Fibroblast of lung (primary cell): ENCODE measurements at regions not wholly inside any gene's neighbourhood (a gene's known extent, or its start where the extent isn't known, plus 50 kb on each side); places are given as distances from the start of the nearest gene placed in this dataset.

ENCODE experiments used
- DNase-seq, 2 donors: peaks; one replicate each; pipeline versions ENCODE4 v3.0.0 to v3.0.0-alpha.2; 2010; ENCODE audit warnings: low read depth in 2 of 2
- H2AFZ ChIP-seq: 2 replicates; pipeline ENCODE4 v1.5.1; 2012; ENCODE audit warnings: low read length, control low read depth, inconsistent platforms
- H3K27ac ChIP-seq: 2 replicates; pipeline ENCODE4 v1.5.1; 2011; ENCODE audit warnings: low read length, control low read depth; ENCODE audit not compliant: insufficient read depth
- H3K27me3 ChIP-seq: 2 replicates; pipeline ENCODE4 v1.5.1; 2011; ENCODE audit warnings: mild to moderate bottlenecking, low read length; ENCODE audit not compliant: control insufficient read depth, insufficient read depth
- H3K36me3 ChIP-seq: 2 replicates; pipeline ENCODE4 v1.5.1; 2011; ENCODE audit warnings: low read length; ENCODE audit not compliant: control insufficient read depth, insufficient read depth
- H3K4me1 ChIP-seq: 2 replicates; pipeline ENCODE4 v1.5.1; 2011; ENCODE audit warnings: low read length; ENCODE audit not compliant: control insufficient read depth, insufficient read depth; ENCODE audit errors: extremely low read depth
- H3K4me2 ChIP-seq: 2 replicates; pipeline ENCODE4 v1.5.1; 2011; ENCODE audit warnings: low read length, control low read depth; ENCODE audit not compliant: insufficient read depth; ENCODE audit errors: extremely low read depth
- H3K4me3 ChIP-seq, 4 experiments: fragments of 200-600 bp in 1 of 4; sonication (generic) in 1 of 4; replicated peaks in 1 of 4; 2 replicates each; pipeline ENCODE4 v1.5.1; 2011 to 2016; ENCODE audit warnings: low read length in 4 of 4, low read depth in 3 of 4, mild to moderate bottlenecking in 3 of 4, control low read depth in 2 of 4, inconsistent platforms in 1 of 4, mixed read lengths in 1 of 4; ENCODE audit not compliant: insufficient read depth in 1 of 4; ENCODE audit errors: control extremely low read depth in 1 of 4
- H3K79me2 ChIP-seq: 2 replicates; pipeline ENCODE4 v1.5.1; 2012; ENCODE audit warnings: mild to moderate bottlenecking, low read length, inconsistent platforms; ENCODE audit not compliant: control insufficient read depth, insufficient read depth
- H3K9ac ChIP-seq: 2 replicates; pipeline ENCODE4 v1.5.1; 2011; ENCODE audit warnings: mild to moderate bottlenecking, low read length, control low read depth; ENCODE audit not compliant: insufficient read depth
- H3K9me3 ChIP-seq: 2 replicates; pipeline ENCODE4 v1.5.1; 2012; ENCODE audit warnings: low read depth, low read length; ENCODE audit not compliant: control insufficient read depth, insufficient read depth
- H4K20me1 ChIP-seq: 2 replicates; pipeline ENCODE4 v1.5.1; 2011; ENCODE audit warnings: low read length; ENCODE audit not compliant: control insufficient read depth, insufficient read depth; ENCODE audit errors: extremely low read depth
- EZH2 ChIP-seq: IDR thresholded peaks from 2 replicates; pipeline ENCODE4 v1.5.1; 2012; ENCODE audit warnings: low read length, control low read depth, mild to moderate bottlenecking; ENCODE audit errors: missing control alignments
- TF ChIP-seq, protein P1 (sequence below), 2 donors: IDR thresholded peaks in 1 of 2; conservative IDR thresholded peaks in 1 of 2; 1 replicate in 1 of 2; 2 replicates in 1 of 2; pipeline ENCODE4 v1.5.1; 2011 to 2012; ENCODE audit warnings: low read length in 2 of 2, control low read depth in 1 of 2, inconsistent platforms in 1 of 2, low read depth in 1 of 2, mild to moderate bottlenecking in 1 of 2

DNA sequence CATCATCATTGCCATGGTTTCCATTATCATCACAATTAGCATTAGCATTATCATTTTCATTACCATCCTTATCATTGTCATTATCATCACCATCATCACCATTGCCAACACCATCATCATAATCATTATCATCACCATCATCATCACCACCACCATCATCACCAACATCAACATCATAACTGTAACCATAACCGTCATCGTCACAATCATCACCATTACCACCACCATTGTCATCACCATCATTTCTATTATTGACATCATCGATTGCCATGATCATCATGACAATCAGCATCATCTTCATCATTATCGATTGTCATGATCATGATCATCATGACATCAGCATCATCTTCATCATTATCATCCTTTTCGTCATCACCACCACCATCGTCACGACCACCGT lies 88.9 kb upstream of the MSX1 start:
- Histone ChIP-seq H3K4me2 (no peak overlapping the region), H3K79me2 (no peaks in the 10 kb centered on the region), H3K36me3 (no peaks in the 10 kb centered on the region), H3K4me3 (no peak overlapping the region), H3K4me1 (no peaks in the 10 kb centered on the region), H2AFZ (no peak overlapping the region), H4K20me1 (no peaks in the 10 kb centered on the region), H3K9me3 (no peaks in the 10 kb centered on the region), H3K9ac (no peak overlapping the region), H3K27me3 (no peaks in the 10 kb centered on the region), H3K27ac (no peak overlapping the region)
- no peak for DNase-seq
- TF ChIP-seq, protein P1, sequence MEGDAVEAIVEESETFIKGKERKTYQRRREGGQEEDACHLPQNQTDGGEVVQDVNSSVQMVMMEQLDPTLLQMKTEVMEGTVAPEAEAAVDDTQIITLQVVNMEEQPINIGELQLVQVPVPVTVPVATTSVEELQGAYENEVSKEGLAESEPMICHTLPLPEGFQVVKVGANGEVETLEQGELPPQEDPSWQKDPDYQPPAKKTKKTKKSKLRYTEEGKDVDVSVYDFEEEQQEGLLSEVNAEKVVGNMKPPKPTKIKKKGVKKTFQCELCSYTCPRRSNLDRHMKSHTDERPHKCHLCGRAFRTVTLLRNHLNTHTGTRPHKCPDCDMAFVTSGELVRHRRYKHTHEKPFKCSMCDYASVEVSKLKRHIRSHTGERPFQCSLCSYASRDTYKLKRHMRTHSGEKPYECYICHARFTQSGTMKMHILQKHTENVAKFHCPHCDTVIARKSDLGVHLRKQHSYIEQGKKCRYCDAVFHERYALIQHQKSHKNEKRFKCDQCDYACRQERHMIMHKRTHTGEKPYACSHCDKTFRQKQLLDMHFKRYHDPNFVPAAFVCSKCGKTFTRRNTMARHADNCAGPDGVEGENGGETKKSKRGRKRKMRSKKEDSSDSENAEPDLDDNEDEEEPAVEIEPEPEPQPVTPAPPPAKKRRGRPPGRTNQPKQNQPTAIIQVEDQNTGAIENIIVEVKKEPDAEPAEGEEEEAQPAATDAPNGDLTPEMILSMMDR (conservative IDR thresholded peaks at IDR 0.05 in 1 of 2, IDR thresholded peaks at IDR 0.05 in 1 of 2; ENCODE audit: low read depth in 1 of 2, low read length in 2 of 2): no peak
- TF ChIP-seq EZH2: no peak

DNA sequence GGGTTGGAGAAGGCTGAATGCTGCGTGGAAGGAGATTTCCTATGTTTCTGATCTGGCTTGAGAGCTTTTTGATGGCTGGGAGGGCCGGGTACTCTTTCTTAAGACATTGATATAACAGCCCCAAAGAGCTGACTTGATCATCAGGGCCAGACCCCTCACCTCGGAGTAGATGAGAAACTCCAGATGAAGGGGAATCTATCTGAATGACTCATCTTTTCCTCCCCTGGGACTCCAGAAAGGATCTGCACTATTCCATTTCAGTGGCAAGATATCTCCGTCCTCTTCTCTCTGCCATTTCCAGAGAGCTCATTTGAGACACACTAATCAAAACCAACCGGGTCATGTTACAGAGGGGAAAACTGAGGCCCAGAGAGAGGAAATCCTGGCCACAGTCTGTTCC lies 92.9 kb upstream of the MSX1 start:
- no peak for DNase-seq
- H3K36me3 ChIP-seq: no peaks in the 10 kb centered on the region
- H3K9me3 ChIP-seq: no peaks in the 10 kb centered on the region
- H3K27ac ChIP-seq: no peak overlapping the region
- H3K4me2 ChIP-seq: no peak overlapping the region
- H3K27me3 ChIP-seq: no peaks in the 10 kb centered on the region
- H3K4me3 ChIP-seq: no peak overlapping the region
- no peak overlapping the region for H2AFZ ChIP-seq
- H3K9ac ChIP-seq: no peak overlapping the region
- H4K20me1 ChIP-seq: no peaks in the 10 kb centered on the region
- no peaks in the 10 kb centered on the region for H3K4me1 ChIP-seq
- no peak for TF ChIP-seq EZH2
- TF ChIP-seq, protein P1 (conservative IDR thresholded peaks at IDR 0.05 in 1 of 2, IDR thresholded peaks at IDR 0.05 in 1 of 2; ENCODE audit: low read depth in 1 of 2, low read length in 2 of 2): no peak
- no peaks in the 10 kb centered on the region for H3K79me2 ChIP-seq

DNA sequence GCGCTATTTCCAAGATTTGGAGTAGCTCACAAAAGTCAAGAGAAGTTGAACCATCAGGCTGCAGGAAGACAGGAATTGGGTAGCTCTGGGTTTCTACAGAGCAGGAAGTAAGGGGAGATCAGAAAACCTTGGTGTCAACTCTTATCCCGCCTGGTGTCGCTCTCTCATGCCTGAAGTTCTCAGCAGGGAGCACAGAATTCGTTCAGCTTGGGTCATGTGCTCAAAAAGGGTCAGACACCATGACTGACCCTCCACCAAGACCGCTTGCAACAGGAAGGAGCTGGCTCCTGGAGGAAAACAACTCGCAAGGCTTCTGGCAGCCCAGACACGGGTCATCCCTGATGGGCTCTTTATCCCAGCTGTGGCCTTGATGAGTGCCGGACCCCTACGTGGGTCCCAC lies 93.7 kb upstream of the MSX1 start:
- Histone ChIP-seq H2AFZ (no peak overlapping the region), H3K27me3 (no peaks in the 10 kb centered on the region), H3K4me2 (no peak overlapping the region)

More for the DNA sequence above, 93.7 kb upstream of the MSX1 start:
- H3K36me3 ChIP-seq: no peaks in the 10 kb centered on the region
- no peaks in the 10 kb centered on the region for H3K4me1 ChIP-seq
- no peak overlapping the region for H3K9ac ChIP-seq
- no peaks in the 10 kb centered on the region for H3K9me3 ChIP-seq
- H3K79me2 ChIP-seq: no peaks in the 10 kb centered on the region
- H4K20me1 ChIP-seq: no peaks in the 10 kb centered on the region
- no peak overlapping the region for H3K4me3 ChIP-seq
- no peak for DNase-seq
- H3K27ac ChIP-seq: no peak overlapping the region
- TF ChIP-seq, protein P1 (conservative IDR thresholded peaks at IDR 0.05 in 1 of 2, IDR thresholded peaks at IDR 0.05 in 1 of 2; ENCODE audit: low read depth in 1 of 2, low read length in 2 of 2): no peak
- TF ChIP-seq EZH2: no peak
